Spleen (tissue), 7 donors: ENCODE measurements at regions not wholly inside any gene's neighbourhood (a gene's known extent, or its start where the extent isn't known, plus 50 kb on each side); places are given as distances from the start of the nearest gene placed in this dataset.

ENCODE experiments used
- CTCF ChIP-seq, 11 experiments: fragments of 200-600 bp in 7 of 11; fragments of 450-650 bp in 4 of 11; sonication (generic) in 4 of 11; IDR thresholded peaks in 8 of 11; conservative IDR thresholded peaks in 3 of 11; 1 replicate in 7 of 11; 2 replicates in 4 of 11; pipeline versions ENCODE4 v1.4.0 to v1.8.0; 2016 to 2021; ENCODE audit warnings: antibody characterized with exemption in 11 of 11, inconsistent platforms in 4 of 11, mild to moderate bottlenecking in 1 of 11
- POLR2A ChIP-seq, 3 donors: fragments of 450-650 bp; IDR thresholded peaks; one replicate each; pipeline ENCODE4 v1.5.1; 2017; ENCODE audit warnings: antibody characterized with exemption in 3 of 3, mild to moderate bottlenecking in 1 of 3
- POLR2AphosphoS5 ChIP-seq, 3 donors: sonication (generic); formaldehyde crosslinking; IDR thresholded peaks; one replicate each; pipeline ENCODE4 v1.5.1; 2017; ENCODE audit warnings: antibody characterized with exemption in 3 of 3
- donor health status: DM: no; HTN: no; CAD: no; lungs with moderate emphysema.
- donor health status: DM: no; HTN: no; CAD: no.
- donor health status: DM: no; HTN: no; CAD: no.

- TF ChIP-seq CTCF (IDR thresholded peaks at IDR 0.05 in 8 of 11, conservative IDR thresholded peaks at IDR 0.05 in 3 of 11) (no peak), POLR2AphosphoS5 (IDR thresholded peaks at IDR 0.05) (no peak), POLR2A (IDR thresholded peaks at IDR 0.05) (no peak)
These were observed 141.3 kb upstream of the ADAMTS5 start for GRCh38 chr21:27108228-27108627.
